A673 (cell line): ENCODE measurements at regions not wholly inside any gene's neighbourhood (a gene's known extent, or its start where the extent isn't known, plus 50 kb on each side); places are given as distances from the start of the nearest gene placed in this dataset.
"Not testable (repeated sequence)": the region's sequence is repeated elsewhere in the genome, so short reads cannot be mapped to it uniquely, and the experiment has no call there.

Experiments
- BruUV-seq: library from RNA; stranded (reverse); fragments of 400-500 nt; replicated peaks from 2 replicates; lab custom pipeline; 2021; lab: Mats Ljungman, UMichigan
- CTCF ChIA-PET: fragments of 300-600 bp; sonication (Branson Sonifier 250); formaldehyde crosslinking; loops from one replicate; lab custom pipeline; 2022; ENCODE audit warnings: antibody characterized with exemption; lab: Charles Lee
- POLR2A ChIA-PET: fragments of 300-600 bp; sonication (Branson Sonifier 250); formaldehyde crosslinking; loops from one replicate; lab custom pipeline; 2022; ENCODE audit warnings: antibody characterized with exemption; ENCODE audit not compliant: low non-redundant PET; lab: Charles Lee
- DNase-seq: peaks from one replicate; pipeline ENCODE4 v3.0.0-alpha.2; 2015; ENCODE audit warnings: low spot score
- H3K27ac ChIP-seq: fragments of 200-600 bp; sonication (generic); 2 replicates; pipeline ENCODE4 v1.5.1; 2016; ENCODE audit warnings: mixed run types, low read depth, mild to moderate bottlenecking, mixed read lengths, antibody characterized with exemption, low read length; ENCODE audit not compliant: poor library complexity, severe bottlenecking
- H3K27me3 ChIP-seq: fragments of 200-600 bp; sonication (generic); replicated peaks from 2 replicates; pipeline ENCODE4 v1.6.1; 2017; ENCODE audit warnings: mixed run types, low read depth, mild to moderate bottlenecking, mixed read lengths, antibody characterized with exemption, low read length; ENCODE audit not compliant: insufficient read depth, poor library complexity
- H3K36me3 ChIP-seq: fragments of 200-600 bp; sonication (generic); 2 replicates; pipeline ENCODE4 v1.6.1; 2016; ENCODE audit warnings: mixed run types, mild to moderate bottlenecking, mixed read lengths, antibody characterized with exemption, low read length; ENCODE audit not compliant: insufficient read depth, poor library complexity, severe bottlenecking
- H3K4me1 ChIP-seq: fragments of 200-600 bp; sonication (generic); 2 replicates; pipeline ENCODE4 v1.6.1; 2017; ENCODE audit warnings: mixed run types, mild to moderate bottlenecking, mixed read lengths, antibody characterized with exemption, low read length; ENCODE audit not compliant: insufficient read depth, poor library complexity, severe bottlenecking
- H3K4me3 ChIP-seq: fragments of 200-600 bp; sonication (generic); 2 replicates; pipeline ENCODE4 v1.5.1; 2016; ENCODE audit warnings: low read depth, mixed run types, mild to moderate bottlenecking, mixed read lengths, low read length; ENCODE audit not compliant: poor library complexity, severe bottlenecking
- H3K9me3 ChIP-seq: fragments of 200-600 bp; sonication (generic); 2 replicates; pipeline ENCODE4 v1.6.1; 2016; ENCODE audit warnings: mixed run types, low read depth, mild to moderate bottlenecking, mixed read lengths, antibody characterized with exemption, low read length; ENCODE audit not compliant: poor library complexity, severe bottlenecking
- CTCF ChIP-seq: fragments of 300-800, 200-600 bp; sonication (generic); conservative IDR thresholded peaks from 2 replicates; pipeline ENCODE4 v1.5.1; 2017; ENCODE audit warnings: low read depth, mild to moderate bottlenecking, antibody characterized with exemption, low read length, moderate library complexity, mixed read lengths
- EZH2 ChIP-seq: fragments of 200-600 bp; sonication (generic); IDR thresholded peaks from 2 replicates; pipeline ENCODE4 v1.6.1; 2017; ENCODE audit warnings: borderline replicate concordance, low read depth, mild to moderate bottlenecking, mixed read lengths, antibody characterized with exemption, low read length; ENCODE audit not compliant: poor library complexity, severe bottlenecking
- intact Hi-C: fragments of 100-400 bp; cut with micrococcal nuclease; formaldehyde crosslinking; loops from one replicate; pipeline ENCODE4 v1.10.0; 2022; ENCODE audit not compliant: unreplicated experiment

GRCh38 chr14:83184531-83184930, 1650.9 kb upstream of the SEL1L start:
- Histone ChIP-seq H3K27ac (no peak overlapping the region), H3K27me3 (no peaks in the 10 kb centered on the region), H3K36me3 (no peaks in the 10 kb centered on the region), H3K4me1 (no peaks in the 10 kb centered on the region), H3K9me3 (no peaks in the 10 kb centered on the region), H3K4me3 (no peak overlapping the region)
- DNase-seq: no peak
- ChIA-PET CTCF (no interaction called here), POLR2A (no interaction called here)
- intact Hi-C loops: no loop called here
- no peak for TF ChIP-seq CTCF
- TF ChIP-seq EZH2: no peak
- BruUV-seq: no TSS peak

GRCh38 chr14:83188311-83188710, 1654.7 kb upstream of the SEL1L start:
- BruUV-seq, DNase-seq, H3K4me1 ChIP-seq, H3K27ac ChIP-seq, CTCF ChIA-PET, POLR2A ChIA-PET, H3K36me3 ChIP-seq, H3K27me3 ChIP-seq, H3K4me3 ChIP-seq, intact Hi-C loops: not testable (repeated sequence)
- H3K9me3 ChIP-seq: peaks cover 14% of the 10 kb centered on the region

GRCh38 chr14:83196236-83196635, 1662.6 kb upstream of the SEL1L start:
- BruUV-seq: no TSS peak
- ChIA-PET POLR2A (no interaction called here), CTCF (no interaction called here)
- Histone ChIP-seq H3K4me3 (no peak overlapping the region), H3K27ac (no peak overlapping the region), H3K36me3 (no peaks in the 10 kb centered on the region), H3K27me3 (no peaks in the 10 kb centered on the region), H3K9me3 (peaks cover 7% of the 10 kb centered on the region), H3K4me1 (no peaks in the 10 kb centered on the region)
- intact Hi-C loops: no loop called here
- no peak for DNase-seq
- TF ChIP-seq CTCF (no peak), EZH2 (no peak)

- no peak overlapping the region for H3K4me3 ChIP-seq
- no peak overlapping the region for H3K27ac ChIP-seq
- intact Hi-C loops: no loop called here
- H3K4me1 ChIP-seq: no peaks in the 10 kb centered on the region
- H3K27me3 ChIP-seq: no peaks in the 10 kb centered on the region
- DNase-seq: no peak
- ChIA-PET POLR2A (no interaction called here), CTCF (no interaction called here)
- TF ChIP-seq EZH2 (no peak), CTCF (no peak)
- H3K36me3 ChIP-seq: no peaks in the 10 kb centered on the region
- H3K9me3 ChIP-seq: no peaks in the 10 kb centered on the region
- no TSS peak for BruUV-seq
These were observed 1663.6 kb upstream of the SEL1L start for GRCh38 chr14:83197271-83197670.
